HuH-7 (cell line): ENCODE measurements at regions not wholly inside any gene's neighbourhood (a gene's known extent, or its start where the extent isn't known, plus 50 kb on each side); places are given as distances from the start of the nearest gene placed in this dataset.

Source experiments
- DNase-seq: peaks from one replicate; pipeline ENCODE4 v3.0.0; 2011; ENCODE audit warnings: low spot score

DNA sequence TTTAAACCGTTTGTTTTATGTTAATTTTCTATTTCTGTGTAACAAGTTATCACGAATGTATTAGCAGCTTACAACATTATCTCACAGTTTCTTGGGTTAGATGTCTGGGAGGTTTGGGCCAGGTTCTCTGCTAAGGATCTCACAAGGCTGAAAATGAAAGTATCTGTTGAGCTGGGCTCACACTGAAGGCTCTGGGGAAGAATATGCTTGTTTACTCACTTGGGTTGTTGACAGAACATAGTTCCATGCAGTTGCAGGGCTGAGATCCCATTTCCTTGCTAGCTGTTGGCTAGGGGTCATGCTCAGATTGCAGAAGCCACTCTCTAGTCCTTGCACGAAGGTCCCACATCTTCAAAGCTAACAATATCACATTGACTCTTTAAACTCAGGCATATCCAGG is 266.6 kb upstream of the GNAI1 start:
- no peak for DNase-seq

DNA sequence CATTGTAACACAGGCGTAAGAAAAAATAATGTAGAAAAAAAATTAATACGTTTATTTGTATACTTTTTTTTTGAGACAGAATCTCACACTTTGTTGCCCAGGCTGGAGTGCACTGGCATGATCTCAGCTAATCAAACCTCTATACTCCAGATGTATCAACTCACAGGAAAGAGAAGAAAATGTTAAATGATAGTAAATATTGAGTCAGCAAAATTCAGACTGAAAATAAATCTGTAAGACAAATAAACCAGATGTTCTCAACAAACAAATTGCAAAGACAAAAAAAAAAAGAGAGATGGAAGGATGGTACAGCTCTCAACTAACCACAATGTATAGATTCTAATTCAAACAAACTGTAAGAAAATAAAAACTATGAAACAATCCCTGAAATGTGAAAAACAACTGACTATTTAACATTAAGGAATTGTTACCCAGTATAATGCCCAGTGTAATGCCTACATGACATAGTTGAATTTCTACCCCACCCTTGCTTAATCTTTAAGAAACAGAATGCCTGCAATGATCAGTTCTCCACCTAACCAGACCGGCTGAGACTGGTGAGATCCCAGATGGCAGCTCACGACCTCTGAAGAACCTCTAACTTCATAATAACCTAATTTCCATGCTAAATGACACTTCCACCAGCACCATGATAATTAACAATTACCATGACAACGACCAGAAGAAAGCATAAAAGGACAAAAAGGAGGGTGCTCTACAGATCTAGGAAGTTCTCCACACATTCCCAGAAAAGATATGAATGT is 272.0 kb upstream of the GNAI1 start:
- no peak for DNase-seq

DNA sequence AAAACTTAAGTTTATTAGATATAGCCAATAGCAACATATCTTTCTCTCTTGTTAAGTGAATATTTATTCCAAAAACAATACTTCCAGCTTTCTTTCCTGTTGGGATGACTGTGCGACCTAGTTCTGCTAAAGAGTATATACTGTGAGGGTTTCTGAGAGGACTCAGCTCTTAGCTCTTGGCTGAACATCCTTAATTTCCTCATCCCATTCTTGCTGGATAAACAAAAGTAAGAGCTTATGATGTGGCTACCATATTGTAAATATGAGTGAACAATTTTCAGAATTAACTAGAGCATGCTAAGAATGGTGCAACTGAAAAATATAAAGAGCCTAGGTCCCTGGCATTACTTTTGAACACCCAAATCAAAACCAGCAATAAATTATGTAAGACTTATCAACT is 279.5 kb upstream of the GNAI1 start:
- no peak for DNase-seq

DNA sequence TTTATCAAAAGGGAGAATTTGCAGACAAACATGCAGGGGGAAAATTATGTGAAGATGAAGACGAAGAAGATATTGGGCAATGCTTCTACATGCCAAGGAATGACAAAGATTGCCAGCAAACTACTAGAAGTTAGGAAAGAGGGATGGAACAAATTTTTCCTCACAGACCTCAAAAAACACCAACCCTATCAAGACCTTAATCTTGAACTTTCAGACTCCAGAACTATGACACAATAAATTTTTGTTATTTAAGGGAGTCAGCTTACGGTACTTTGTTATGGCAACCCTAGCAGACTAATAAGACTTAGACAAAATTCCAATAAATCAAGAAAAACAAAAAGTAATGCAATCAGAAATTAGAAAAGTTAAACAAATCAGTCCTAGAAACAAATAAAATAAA is 280.0 kb upstream of the GNAI1 start:
- no peak for DNase-seq

DNA sequence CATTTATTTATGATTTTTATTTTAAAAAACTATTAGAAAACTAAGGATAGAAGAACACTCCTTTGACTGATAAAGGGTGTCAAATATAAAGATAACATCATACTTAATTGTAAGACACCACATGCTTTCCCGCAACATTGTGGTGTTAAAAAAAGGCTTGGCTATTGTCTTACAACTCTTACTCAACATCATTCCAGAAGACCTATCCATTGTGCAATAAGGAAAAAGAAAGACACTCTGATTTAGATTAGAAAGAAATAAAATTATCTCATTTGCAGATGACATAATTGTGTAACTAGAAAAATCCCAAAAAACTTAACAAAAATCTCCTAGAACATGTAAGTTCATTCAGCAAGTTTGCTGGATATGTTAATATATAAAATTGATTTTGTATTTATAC is 296.7 kb upstream of the GNAI1 start:
- no peak for DNase-seq

DNA sequence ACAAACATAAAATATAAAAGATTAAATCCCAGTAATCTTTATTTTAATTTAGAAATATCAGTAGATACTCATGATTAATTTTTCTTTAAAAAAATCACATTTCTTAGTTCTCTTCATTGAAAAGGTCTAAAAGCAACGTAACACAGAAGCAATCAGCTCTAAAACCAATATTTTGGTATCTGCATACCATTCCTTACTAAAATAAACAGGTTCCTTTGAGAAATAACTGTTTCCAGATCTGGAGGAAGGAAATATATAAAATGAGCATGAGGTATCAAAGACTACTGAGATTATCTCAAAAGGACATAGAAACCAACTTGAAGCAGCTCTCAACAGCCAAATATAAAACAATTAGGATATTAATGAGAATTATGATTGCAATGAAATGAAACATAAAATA is 301.0 kb upstream of the GNAI1 start:
- DNase-seq, result no peak

DNA sequence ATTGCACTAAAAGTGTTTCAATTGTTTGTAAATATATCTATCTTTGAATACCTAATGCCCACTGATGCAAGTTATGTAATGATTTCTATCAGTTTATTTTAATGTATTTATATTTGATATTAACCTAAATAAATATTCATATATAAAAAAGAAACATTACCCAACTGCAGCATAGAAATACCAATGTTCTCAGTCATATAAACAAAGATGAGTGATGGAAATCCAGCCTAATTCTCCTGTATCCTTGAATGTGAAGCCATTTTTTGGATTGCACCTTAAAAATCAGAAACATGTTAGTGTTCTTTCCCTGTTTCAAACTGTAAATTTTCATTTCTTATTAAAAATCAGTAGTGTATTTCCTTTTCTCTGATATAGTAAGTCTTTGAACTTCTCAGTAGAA is 305.8 kb upstream of the GNAI1 start:
- no peak for DNase-seq

DNA sequence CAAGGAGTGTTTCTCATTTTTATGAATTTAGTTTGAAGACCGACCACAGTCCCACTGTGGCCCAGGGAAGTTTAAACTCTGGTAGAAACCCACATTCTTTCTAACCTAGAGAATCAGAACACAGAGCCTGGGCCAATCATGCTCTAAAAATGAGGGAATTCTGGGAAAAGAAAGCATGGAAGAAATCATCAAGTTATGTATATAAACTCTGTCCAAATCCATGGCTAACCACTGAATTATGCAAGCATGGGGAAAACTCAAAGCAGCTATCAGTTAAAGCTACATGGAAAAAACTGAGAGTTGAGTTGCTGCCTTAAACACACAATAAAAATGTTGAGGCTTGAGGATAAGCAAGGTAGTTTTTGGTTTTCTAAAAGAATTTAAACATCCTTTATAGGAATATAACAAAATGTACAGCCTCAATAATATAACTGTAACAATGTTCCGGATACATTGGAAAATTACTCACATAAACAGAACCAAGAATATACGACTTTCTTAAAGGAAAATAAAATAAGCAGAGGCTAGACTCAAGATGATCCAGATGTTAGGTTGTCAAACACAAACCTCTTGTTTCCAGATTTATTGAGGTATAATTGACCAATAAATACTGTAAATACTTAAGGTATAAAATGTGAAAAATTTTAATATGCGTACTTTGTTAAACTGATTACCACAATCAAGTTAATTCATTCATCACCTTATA is 311.2 kb upstream of the GNAI1 start:
- DNase-seq, result no peak

DNA sequence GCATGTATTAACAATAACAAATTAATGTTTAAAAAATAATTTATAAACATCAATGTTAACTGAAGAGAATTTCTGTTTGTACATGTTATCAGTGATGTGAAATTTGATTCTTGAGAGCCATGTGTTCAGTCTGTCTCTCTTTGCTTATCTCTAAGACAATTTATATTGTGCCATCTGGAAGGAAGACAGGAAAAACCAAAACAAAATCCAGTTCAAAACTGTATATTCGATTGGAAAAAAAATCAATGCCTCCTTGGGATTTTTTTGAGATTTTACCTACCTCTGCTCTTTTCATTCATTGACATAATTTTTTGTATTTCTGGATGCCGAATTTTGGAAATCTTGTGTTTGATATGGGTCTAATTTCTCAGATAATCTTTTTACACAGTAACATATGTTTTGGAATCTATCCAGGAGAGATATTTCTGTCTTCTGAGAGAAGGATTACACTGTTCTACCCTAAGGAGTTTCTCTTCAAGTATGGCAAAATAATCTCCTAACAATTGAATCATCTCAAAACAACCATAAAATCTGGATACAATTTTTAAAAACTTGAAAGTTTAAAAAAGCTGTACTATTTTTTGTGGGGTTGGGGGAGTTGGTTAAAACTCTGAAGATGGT is 311.9 kb upstream of the GNAI1 start:
- no peak for DNase-seq

DNA sequence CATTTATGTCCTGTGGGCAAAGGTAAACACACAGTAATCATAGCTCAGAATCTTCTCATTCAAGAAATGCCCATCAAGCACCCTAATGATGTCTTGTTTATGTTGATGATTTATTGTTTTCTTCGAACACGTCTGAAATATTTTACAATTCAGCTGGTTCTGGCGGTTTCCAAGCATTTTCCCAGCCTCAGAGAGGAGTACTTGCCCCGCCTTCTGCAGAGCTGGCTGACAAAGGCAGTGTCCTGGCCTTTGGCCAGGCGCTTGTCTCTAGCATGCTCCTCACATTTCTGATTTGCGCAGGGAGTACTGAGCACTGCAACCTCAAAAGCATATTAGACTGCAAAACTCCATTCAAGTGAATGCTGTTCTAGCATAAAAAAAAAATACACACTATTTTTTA is 314.2 kb upstream of the GNAI1 start:
- peak; percentile 24 for DNase-seq

DNA sequence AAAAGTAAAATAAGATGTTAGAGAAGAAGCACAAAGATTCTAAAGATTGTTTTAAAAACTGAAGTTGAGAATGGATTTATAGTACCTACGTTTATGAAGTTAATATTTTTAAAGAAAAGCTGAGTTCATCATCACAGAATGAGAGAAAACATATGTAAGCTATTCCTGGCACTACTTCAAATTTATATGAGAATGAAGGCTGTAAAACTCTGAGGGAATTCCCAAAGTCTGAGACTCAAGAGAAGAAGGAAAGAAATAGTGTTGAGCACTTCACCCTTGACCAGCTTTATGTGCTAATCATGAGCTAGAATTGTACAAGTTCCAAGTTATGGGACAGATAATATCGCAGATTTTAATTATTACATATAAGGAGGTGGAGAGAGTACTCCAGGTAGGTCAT is 323.7 kb upstream of the GNAI1 start:
- DNase-seq, result no peak

DNA sequence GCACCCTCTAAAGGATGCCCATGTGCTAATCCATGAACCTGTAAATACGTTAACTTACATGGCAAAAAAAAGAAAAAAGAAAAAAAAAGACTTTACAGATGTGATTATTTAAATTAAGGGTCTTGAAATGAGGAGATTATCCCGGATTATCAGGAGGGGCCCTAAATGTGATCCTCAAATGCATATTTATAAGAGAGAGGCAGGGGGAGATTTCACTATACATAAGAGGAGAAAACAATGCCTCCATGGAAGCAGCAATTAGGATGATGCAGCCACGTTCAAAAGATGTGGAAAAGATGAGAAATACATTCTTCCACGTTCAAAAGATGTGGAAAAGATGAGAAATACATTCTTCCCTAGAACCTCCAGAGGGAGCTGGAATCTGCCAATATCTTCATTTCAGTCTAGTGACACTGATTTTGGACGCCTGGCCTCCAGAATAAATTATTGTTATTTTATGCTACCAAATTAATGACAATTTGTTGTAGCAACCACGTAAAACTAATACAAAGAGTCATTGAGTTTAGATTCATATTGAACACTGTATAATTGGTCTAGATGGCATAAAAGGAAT is 328.4 kb upstream of the GNAI1 start:
- no peak for DNase-seq

DNA sequence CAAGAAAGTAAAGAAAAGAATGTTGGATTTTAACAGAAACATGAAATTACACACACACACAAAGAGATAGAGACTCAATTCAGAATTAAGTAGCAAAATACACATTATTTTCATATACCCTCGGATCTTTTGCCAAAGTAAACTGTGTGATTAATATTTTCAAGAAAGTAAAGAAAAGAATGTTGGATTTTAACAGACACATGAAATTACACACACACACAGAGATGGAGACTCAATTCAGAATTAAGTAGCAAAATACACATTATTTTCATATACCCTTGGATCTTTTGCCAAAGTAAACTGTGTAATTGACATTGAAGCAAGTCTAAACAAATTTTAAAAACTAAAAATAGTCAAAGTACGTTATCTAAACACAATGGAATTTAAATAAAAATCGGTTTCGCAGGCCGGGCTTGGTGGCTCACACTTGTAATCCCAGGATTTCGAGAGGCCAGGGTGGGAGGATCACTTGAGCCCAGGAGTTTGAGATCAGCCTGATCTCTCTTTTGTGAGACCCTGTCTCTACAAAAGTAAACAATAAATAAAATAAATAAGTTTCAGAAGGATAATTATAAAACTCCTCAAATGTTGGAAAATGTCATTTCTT is 337.3 kb upstream of the MAGI2 start:
- DNase-seq, result no peak

DNA sequence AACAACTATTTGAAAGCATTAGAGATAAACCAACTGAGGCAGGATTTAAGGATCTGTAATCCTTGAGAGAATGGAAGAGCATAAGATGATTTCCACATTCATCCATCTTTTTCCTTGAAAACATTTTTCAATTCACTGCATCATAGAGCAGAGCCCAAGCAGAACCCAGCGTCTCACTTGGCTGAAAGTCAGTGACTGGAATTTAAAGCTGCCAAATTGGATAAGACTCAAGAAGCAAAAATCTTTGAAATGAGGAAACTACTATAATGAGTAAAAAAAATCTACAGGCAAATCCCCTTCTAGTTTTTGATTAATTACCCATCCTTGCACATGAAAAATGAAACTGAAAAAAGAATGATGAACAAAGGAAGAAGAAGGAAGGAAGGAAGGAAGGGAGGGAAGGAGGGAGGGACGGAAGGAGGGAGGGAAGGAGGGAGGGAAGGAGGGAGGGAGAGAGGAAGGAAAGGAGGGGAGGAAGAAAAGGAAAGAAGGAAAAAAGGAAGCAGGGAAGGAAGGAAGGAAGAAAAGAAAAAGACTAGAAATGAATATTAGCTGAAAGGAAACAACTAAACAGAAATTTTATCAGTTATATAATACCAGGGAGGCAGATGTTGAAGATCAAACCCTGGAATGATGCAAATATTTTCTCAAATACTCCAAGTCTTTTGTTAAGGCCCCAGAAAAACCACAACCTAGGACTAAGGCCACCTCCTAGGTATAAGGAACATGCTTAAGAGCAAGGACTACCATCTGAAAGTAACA is 336.3 kb upstream of the MAGI2 start:
- DNase-seq, result no peak

DNA sequence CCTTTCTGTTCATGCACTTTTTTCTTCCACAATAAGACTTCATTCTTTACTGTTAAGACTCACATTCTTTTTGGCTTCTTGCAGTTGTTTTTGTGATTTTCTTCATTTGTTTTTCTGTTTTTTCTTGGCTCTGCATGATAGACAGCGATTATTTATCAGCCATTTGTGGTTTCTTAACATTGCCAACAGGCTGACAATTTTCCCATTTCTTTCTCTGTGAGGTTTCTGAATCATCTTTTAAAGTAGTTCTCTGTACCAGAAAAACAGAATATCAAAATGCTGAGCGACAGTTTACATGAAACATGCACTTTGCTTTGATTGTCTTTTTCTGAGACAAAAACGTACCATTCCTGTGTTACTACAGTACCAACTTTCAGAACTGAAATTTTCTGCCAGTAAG is 334.2 kb upstream of the MAGI2 start:
- DNase-seq, result no peak

DNA sequence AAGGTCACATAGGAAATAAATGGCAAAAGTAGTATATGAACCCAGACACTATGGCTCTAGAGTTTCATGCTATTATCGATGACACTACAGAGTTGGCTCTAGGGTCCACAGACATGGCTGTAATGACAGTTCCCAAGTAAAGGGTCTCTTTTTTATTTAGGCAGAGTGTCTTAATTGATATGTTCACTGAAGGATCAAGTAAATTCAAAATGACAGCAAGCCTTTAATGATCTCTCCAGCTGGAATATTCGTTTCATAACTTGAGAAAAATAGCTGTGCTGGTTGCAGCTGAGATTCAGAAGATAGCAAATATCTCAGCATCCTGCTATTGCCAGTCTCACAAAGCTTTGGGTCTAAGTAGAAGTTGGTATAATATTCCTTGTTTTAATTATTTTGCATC is 333.6 kb upstream of the MAGI2 start:
- no peak for DNase-seq

DNA sequence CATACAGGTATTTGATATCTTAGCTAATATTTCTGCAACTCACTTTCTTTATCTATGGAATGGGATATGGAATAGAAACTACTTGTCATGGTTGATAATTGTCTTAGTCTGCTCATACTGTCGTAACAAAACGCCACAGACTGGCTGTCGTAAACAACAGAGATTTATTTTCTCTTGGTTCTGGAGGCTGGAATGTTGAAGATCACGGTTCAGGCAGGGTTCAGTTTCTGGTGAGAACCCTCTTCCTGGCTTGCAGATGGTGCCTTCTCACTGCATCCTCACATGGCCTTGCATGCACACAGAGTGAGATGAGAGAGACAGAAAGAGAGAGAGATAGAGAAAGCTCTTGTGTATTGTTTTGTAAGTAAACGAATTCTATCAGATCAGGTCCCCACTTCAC is 332.7 kb upstream of the MAGI2 start:
- DNase-seq, result no peak

DNA sequence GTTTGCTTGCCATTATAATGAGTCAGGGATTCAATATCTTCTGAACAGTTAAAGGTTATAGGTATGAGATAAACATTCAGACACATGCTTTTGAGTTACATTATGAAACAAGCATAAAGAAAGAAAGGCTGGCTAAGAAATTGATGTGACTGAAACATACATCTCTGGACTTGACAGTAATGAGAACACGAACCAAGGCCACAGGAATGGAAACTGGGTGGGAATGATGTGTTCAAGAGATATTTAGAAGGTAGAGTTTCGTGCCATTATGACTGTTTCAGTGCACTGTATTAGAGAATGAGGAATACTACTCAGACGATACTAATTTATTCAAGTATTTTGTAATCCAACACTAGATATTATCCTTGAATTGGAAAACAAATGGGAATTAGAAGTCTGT is 332.1 kb upstream of the MAGI2 start:
- DNase-seq, result no peak

DNA sequence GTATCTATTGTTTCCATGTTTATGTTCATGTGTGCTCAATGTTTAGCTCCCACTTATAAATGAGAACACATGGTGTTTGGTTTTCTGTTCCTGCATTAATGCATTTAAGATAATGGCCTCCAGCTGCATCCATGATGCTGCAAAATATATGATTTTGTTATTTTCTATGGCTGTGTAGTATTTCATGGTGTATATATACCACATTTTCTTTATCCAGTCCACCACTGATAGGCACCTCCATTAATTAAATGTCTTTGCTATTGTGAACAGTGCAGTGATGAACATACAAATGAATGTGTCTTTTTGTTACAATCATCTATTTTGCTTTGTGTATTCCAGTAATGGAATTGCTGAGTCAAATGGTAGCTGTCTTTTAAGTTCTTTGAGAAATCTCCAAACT is 329.4 kb upstream of the MAGI2 start:
- no peak for DNase-seq

DNA sequence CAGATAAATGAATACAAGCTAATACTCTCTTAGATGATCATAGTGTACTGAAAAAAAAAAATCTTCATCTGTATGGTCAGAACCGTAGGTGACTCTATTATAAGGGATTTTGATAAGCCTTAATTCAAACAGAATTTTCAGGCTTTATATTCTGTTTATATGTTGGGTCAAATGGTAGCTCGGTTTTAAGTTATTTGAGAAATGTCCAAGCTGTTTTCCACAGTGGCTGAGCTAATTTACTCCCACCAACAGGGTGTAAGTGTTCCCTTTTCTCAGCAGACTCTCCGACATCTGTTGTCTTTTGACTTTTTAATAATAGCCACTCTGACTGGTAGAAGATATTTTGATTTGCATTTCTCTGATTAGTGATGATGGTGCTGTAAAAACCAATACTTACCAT is 328.8 kb upstream of the MAGI2 start:
- no peak for DNase-seq

DNA sequence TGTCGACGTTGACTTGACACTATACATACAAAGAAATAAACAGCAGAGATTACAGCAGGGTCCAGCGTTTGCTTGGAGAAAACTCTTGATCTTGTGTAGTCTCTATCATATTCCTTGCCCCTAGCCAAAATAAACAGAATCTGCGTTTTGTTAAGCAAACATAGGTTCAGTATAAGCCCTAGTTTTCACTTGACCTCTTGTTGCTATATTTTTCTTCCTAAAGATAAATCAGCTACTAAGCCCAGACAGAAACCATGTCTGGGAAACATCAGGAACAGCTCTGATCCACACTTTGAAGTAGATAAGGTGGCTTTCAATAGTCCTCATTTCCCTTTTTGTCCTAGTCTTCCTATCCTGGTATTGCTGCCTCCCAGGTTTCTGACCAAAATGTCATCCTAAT is 328.2 kb upstream of the MAGI2 start:
- DNase-seq, result no peak
